NCI-H446 (cell line): ENCODE measurements at regions not wholly inside any gene's neighbourhood (a gene's known extent, or its start where the extent isn't known, plus 50 kb on each side); places are given as distances from the start of the nearest gene placed in this dataset.
"Not testable (repeated sequence)": the region's sequence is repeated elsewhere in the genome, so short reads cannot be mapped to it uniquely, and the experiment has no call there.

Experiments
- DNase-seq, 2 experiments: peaks; one replicate each; lab custom pipeline; 2025; lab: John Stamatoyannopoulos, UW

- DNase-seq = no peak
Measured at GRCh38 chr1:191002768-191003167, 525.1 kb upstream of the BRINP3 start.

GRCh38 chr1:191016765-191017164 is 539.1 kb upstream of the BRINP3 start:
- DNase-seq = no peak

- no peak for DNase-seq
Measured at GRCh38 chr1:191022856-191023255, 545.2 kb upstream of the BRINP3 start.

- no peak for DNase-seq
Measured at GRCh38 chr1:191025896-191026642, 548.4 kb upstream of the BRINP3 start.

- peak in 1 of 2 experiments; percentile 21 for DNase-seq
Measured at GRCh38 chr1:191026828-191027227, 549.2 kb upstream of the BRINP3 start.

GRCh38 chr1:191034132-191034531 is 556.5 kb upstream of the BRINP3 start:
- DNase-seq = no peak

GRCh38 chr1:191043066-191043465 is 565.4 kb upstream of the BRINP3 start:
- no peak for DNase-seq

GRCh38 chr1:191049781-191050180 is 572.1 kb upstream of the BRINP3 start:
- DNase-seq = peak in 1 of 2 experiments; percentile 54

GRCh38 chr1:191052888-191053287 is 575.2 kb upstream of the BRINP3 start:
- no peak for DNase-seq

- DNase-seq = no peak
Measured at GRCh38 chr1:191065346-191065745, 587.7 kb upstream of the BRINP3 start.

- DNase-seq = no peak
Measured at GRCh38 chr1:191065771-191066170, 588.1 kb upstream of the BRINP3 start.

GRCh38 chr1:191074881-191075280 is 597.2 kb upstream of the BRINP3 start:
- no peak for DNase-seq

GRCh38 chr1:191083090-191083489 is 605.4 kb upstream of the BRINP3 start:
- DNase-seq = not testable (repeated sequence)

- peak; percentile 85 to 91 for DNase-seq
Measured at GRCh38 chr1:191085121-191085520, 607.5 kb upstream of the BRINP3 start.

GRCh38 chr1:191086910-191087309 is 609.2 kb upstream of the BRINP3 start:
- no peak for DNase-seq

- DNase-seq = no peak
Measured at GRCh38 chr1:191096405-191096804, 618.7 kb upstream of the BRINP3 start.

- no peak for DNase-seq
Measured at GRCh38 chr1:191099696-191100095, 622.0 kb upstream of the BRINP3 start.

GRCh38 chr1:191101960-191102359 is 624.3 kb upstream of the BRINP3 start:
- DNase-seq = peak in 1 of 2 experiments; percentile 13

GRCh38 chr1:191125950-191126349 is 648.3 kb upstream of the BRINP3 start:
- DNase-seq = no peak

GRCh38 chr1:191134796-191135195 is 657.1 kb upstream of the BRINP3 start:
- DNase-seq = no peak

GRCh38 chr1:191140038-191140437 is 662.4 kb upstream of the BRINP3 start:
- DNase-seq = no peak

GRCh38 chr1:191142748-191143147 is 665.1 kb upstream of the BRINP3 start:
- no peak for DNase-seq

- no peak for DNase-seq
Measured at GRCh38 chr1:191145834-191146233, 668.2 kb upstream of the BRINP3 start.

- no peak for DNase-seq
Measured at GRCh38 chr1:191151321-191151807, 673.7 kb upstream of the BRINP3 start.
